Vagina (tissue), 2 donors: ENCODE measurements at regions not wholly inside any gene's neighbourhood (a gene's known extent, or its start where the extent isn't known, plus 50 kb on each side); places are given as distances from the start of the nearest gene placed in this dataset.

Experiments
- DNase-seq, 2 donors: peaks; one replicate each; pipeline ENCODE4 v3.0.0-alpha.2; 2017; ENCODE audit errors: extremely low spot score in 2 of 2
- H3K27ac ChIP-seq: fragments of 200-600 bp; sonication (generic); one replicate; pipeline ENCODE4 v1.5.1; 2019
- H3K27me3 ChIP-seq: fragments of 200-600 bp; sonication (generic); one replicate; pipeline ENCODE4 v1.5.1; 2019
- H3K36me3 ChIP-seq, 2 donors: fragments of 200-600 bp; sonication (generic); one replicate each; pipeline ENCODE4 v1.5.1; 2017 to 2019
- H3K4me1 ChIP-seq: fragments of 200-600 bp; sonication (generic); one replicate; pipeline ENCODE4 v1.5.1; 2019
- H3K4me3 ChIP-seq, 2 donors: fragments of 200-600 bp; sonication (generic); 1 replicate in 1 of 2; 2 replicates in 1 of 2; pipeline ENCODE4 v1.5.1; 2016 to 2019
- H3K9me3 ChIP-seq: fragments of 200-600 bp; sonication (generic); one replicate; pipeline ENCODE4 v1.5.1; 2019
- POLR2A ChIP-seq, 2 donors: fragments of 450-650 bp; IDR thresholded peaks; one replicate each; pipeline ENCODE4 v1.6.1; 2017; ENCODE audit warnings: antibody characterized with exemption in 2 of 2, mild to moderate bottlenecking in 2 of 2, moderate library complexity in 2 of 2
- POLR2AphosphoS5 ChIP-seq, 2 donors: sonication (generic); formaldehyde crosslinking; IDR thresholded peaks; one replicate each; pipeline ENCODE4 v1.9.0; 2017; ENCODE audit warnings: antibody characterized with exemption in 2 of 2, mild to moderate bottlenecking in 2 of 2, low read depth in 1 of 2; ENCODE audit not compliant: insufficient read depth in 1 of 2
- intact Hi-C: fragments of 100-400 bp; cut with DNase I; formaldehyde crosslinking; loops from one replicate; pipeline ENCODE4 v1.15.1; 2023
- TF ChIP-seq, protein P1 (sequence below), 3 experiments: fragments of 450-650 bp in 2 of 3; fragments of 200-600 bp in 1 of 3; sonication (generic) in 1 of 3; IDR thresholded peaks; one replicate each; pipeline ENCODE4 v1.5.1; 2017 to 2019; ENCODE audit warnings: antibody characterized with exemption in 3 of 3, mild to moderate bottlenecking in 2 of 3, moderate library complexity in 2 of 3

DNA sequence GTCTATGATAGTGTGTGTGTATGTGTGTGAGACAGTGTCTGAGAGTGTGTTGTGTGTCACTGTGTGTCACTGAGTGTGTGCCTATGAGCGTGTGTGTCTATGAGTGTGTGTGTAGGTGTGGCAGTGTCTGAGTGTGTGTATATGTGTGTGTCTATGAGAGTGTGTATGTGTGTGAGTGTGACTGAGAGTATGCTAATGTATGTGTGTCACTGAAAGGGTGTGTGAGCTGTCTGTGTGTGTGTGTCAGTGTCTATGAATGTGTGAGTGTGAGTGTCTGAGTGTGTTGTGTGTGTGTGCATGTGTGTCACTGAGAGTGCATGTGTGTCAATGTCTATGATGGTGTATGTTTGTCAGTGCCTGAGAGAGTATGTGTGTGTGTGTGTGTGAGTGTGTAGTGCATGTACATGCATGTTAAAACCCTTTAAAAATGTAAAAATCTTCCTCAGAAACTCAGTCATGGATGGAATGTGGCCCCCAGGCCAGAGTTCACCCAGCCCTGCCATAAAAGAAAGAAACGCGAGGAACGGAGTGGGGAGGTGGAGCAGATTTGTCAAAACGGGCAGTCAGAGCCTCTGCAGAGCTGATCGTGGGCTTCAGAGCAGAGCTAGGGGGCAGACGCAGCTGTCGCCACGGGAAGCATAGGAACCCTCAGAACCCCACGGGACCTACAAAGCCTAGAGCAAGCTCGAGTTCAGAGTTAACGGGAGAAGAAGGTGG lies 218.8 kb downstream of the CTTN start:
- Histone ChIP-seq H3K4me1 (no peaks in the 10 kb centered on the region), H3K36me3 (no peaks in the 10 kb centered on the region), H3K9me3 (no peaks in the 10 kb centered on the region), H3K4me3 (no peak overlapping the region), H3K27me3 (no peaks in the 10 kb centered on the region), H3K27ac (no peak overlapping the region)
- intact Hi-C loops, result no loop called here
- TF ChIP-seq, protein P1, sequence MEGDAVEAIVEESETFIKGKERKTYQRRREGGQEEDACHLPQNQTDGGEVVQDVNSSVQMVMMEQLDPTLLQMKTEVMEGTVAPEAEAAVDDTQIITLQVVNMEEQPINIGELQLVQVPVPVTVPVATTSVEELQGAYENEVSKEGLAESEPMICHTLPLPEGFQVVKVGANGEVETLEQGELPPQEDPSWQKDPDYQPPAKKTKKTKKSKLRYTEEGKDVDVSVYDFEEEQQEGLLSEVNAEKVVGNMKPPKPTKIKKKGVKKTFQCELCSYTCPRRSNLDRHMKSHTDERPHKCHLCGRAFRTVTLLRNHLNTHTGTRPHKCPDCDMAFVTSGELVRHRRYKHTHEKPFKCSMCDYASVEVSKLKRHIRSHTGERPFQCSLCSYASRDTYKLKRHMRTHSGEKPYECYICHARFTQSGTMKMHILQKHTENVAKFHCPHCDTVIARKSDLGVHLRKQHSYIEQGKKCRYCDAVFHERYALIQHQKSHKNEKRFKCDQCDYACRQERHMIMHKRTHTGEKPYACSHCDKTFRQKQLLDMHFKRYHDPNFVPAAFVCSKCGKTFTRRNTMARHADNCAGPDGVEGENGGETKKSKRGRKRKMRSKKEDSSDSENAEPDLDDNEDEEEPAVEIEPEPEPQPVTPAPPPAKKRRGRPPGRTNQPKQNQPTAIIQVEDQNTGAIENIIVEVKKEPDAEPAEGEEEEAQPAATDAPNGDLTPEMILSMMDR (IDR thresholded peaks at IDR 0.05), result no peak
- no peak for TF ChIP-seq POLR2A (IDR thresholded peaks at IDR 0.05)
- TF ChIP-seq POLR2AphosphoS5 (IDR thresholded peaks at IDR 0.05; ENCODE audit: insufficient read depth in 1 of 2, low read depth in 1 of 2), result no peak
- no peak for DNase-seq

DNA sequence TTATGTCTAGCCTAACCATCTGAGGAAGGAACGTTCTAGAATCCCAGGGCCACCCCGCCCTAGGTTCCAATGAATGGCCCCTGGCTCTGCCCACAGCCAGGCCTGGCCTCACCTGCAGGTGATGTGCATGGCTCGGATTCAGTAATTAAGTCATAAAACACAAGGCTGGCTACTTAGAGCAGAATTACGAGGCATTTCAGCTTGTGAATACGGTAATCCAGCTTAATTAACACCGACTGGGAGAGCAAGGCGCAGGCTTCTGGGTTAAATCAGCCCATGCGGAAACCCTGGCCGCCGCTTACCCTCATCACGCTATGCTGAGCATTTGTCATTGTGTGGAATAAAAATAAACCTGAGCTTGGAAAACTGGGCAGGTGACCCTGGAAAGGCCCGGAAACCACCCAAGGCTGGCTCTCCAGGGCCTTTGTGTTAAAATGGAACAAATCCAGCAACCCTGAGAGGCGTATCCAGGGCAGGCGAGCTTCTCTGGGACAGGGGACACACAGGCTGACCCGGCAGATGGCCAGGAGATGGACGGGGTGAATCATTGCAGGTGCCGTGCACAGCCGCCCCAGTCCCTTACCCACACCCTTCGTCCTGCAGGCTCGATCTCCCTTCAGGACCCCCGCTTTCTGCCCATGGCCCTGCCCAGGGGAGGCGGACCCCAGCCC lies 220.2 kb downstream of the CTTN start:
- TF ChIP-seq, protein P1 (IDR thresholded peaks at IDR 0.05), result no peak
- TF ChIP-seq POLR2A (IDR thresholded peaks at IDR 0.05) (no peak), POLR2AphosphoS5 (IDR thresholded peaks at IDR 0.05; ENCODE audit: insufficient read depth in 1 of 2, low read depth in 1 of 2) (no peak)
- H3K9me3 ChIP-seq, result no peaks in the 10 kb centered on the region
- H3K4me1 ChIP-seq, result no peaks in the 10 kb centered on the region
- DNase-seq, result no peak
- H3K27ac ChIP-seq, result no peak overlapping the region
- intact Hi-C loops, result no loop called here
- H3K4me3 ChIP-seq, result no peak overlapping the region
- no peaks in the 10 kb centered on the region for H3K36me3 ChIP-seq
- no peaks in the 10 kb centered on the region for H3K27me3 ChIP-seq

DNA sequence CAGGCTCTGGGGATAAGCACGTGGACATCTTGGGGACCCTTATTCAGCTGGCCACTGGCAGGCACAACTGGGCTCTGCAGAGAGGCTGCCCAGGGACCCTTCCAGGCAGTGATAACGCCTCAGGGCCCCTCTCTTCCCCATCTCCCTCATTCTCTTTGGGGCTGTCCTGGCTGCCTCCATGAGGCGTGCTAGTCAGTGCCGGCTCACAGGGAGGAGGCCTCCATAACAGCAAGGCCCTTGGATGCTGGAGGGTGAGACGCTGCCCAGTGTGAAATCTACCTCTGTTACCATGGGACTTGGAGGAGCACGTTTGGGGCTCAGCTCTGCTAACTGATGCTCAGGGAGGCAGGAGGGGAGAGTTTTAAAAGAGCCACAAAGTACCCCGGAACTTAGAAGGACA lies 221.3 kb downstream of the CTTN start:
- H3K4me3 ChIP-seq, result no peak overlapping the region
- no peaks in the 10 kb centered on the region for H3K9me3 ChIP-seq
- H3K27ac ChIP-seq, result no peak overlapping the region
- DNase-seq, result no peak
- no peak for TF ChIP-seq POLR2AphosphoS5 (IDR thresholded peaks at IDR 0.05; ENCODE audit: insufficient read depth in 1 of 2, low read depth in 1 of 2)
- TF ChIP-seq, protein P1 (IDR thresholded peaks at IDR 0.05), result no peak
- no peak for TF ChIP-seq POLR2A (IDR thresholded peaks at IDR 0.05)
- H3K27me3 ChIP-seq, result no peaks in the 10 kb centered on the region
- H3K36me3 ChIP-seq, result no peaks in the 10 kb centered on the region
- intact Hi-C loops, result no loop called here
- H3K4me1 ChIP-seq, result no peaks in the 10 kb centered on the region

DNA sequence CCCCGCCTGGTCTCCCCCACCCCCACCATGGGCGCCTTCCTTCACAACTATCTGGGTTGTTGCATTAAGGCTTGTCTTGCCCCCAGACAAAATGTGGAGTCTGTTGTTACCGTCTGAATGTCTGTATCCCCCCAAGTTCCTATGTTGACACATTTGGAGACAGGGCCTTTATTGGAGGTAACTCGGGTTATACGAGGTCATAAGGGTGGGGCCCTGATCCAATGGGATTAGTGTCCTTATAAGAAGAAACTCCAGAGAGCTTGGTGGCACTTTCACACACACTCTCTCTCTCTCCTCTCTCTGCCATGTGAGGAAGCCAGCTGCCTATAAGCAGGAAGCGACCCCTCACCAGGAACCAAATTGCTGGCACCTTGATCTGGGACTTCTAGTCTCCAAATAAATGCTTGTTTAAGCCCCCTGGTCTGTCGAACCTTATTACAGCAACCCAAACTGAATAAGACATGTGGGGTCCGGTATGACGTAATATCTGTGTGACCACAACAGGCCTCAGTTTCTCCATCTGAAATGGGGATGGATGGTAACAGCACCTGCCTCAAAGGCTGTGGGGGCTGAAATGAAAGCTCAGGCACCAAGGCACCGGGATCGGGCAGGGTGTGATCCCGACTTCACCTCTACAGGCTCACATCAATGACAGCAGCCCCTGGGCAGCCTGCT lies 222.3 kb downstream of the CTTN start:
- Histone ChIP-seq H3K9me3 (no peaks in the 10 kb centered on the region), H3K27me3 (no peaks in the 10 kb centered on the region), H3K27ac (no peak overlapping the region), H3K4me1 (no peaks in the 10 kb centered on the region), H3K36me3 (no peaks in the 10 kb centered on the region), H3K4me3 (no peak overlapping the region)
- no peak for DNase-seq
- intact Hi-C loops, result no loop called here
- TF ChIP-seq POLR2AphosphoS5 (IDR thresholded peaks at IDR 0.05; ENCODE audit: insufficient read depth in 1 of 2, low read depth in 1 of 2), result no peak
- no peak for TF ChIP-seq POLR2A (IDR thresholded peaks at IDR 0.05)
- TF ChIP-seq, protein P1 (IDR thresholded peaks at IDR 0.05), result no peak
